ENCODE measurements at regions not wholly inside any gene's neighbourhood (a gene's known extent, or its start where the extent isn't known, plus 50 kb on each side); places are given as distances from the start of the nearest gene placed in this dataset.

- TF ChIP-seq POLR2A (IDR thresholded peaks at IDR 0.05; ENCODE audit: low read depth, low read length) (no peak), EZH2 (IDR thresholded peaks at IDR 0.05; ENCODE audit: borderline replicate concordance, low read depth, low read length, severe bottlenecking) (no peak)
Observed at GRCh38 chr13:47239025-47239424, 342.2 kb upstream of the HTR2A start.
